ENCODE measurements at regions not wholly inside any gene's neighbourhood (a gene's known extent, or its start where the extent isn't known, plus 50 kb on each side); places are given as distances from the start of the nearest gene placed in this dataset.
"Not testable (repeated sequence)": the region's sequence is repeated elsewhere in the genome, so short reads cannot be mapped to it uniquely, and the experiment has no call there.

- no peak for DNase-seq
Measured at GRCh38 chr5:1961952-1962595, 79.3 kb upstream of the IRX4 start.

- DNase-seq = no peak
Measured at GRCh38 chr5:1961304-1961946, 78.7 kb upstream of the IRX4 start.

GRCh38 chr5:1960595-1961303, 78.0 kb upstream of the IRX4 start:
- no peak for DNase-seq

GRCh38 chr5:1959725-1960581, 77.2 kb upstream of the IRX4 start:
- DNase-seq = no peak

GRCh38 chr5:1959231-1959630, 76.5 kb upstream of the IRX4 start:
- no peak for DNase-seq

- DNase-seq = no peak
Measured at GRCh38 chr5:1958211-1959010, 75.7 kb upstream of the IRX4 start.

GRCh38 chr5:1955586-1955985, 72.9 kb upstream of the IRX4 start:
- DNase-seq = no peak

- DNase-seq = not testable (repeated sequence)
Measured at GRCh38 chr5:1953710-1954109, 71.0 kb upstream of the IRX4 start.

- DNase-seq = no peak
Measured at GRCh38 chr5:1952444-1953099, 69.8 kb upstream of the IRX4 start.

- DNase-seq = no peak
Measured at GRCh38 chr5:1952021-1952420, 69.3 kb upstream of the IRX4 start.

GRCh38 chr5:1951165-1951816, 68.6 kb upstream of the IRX4 start:
- DNase-seq = no peak

- DNase-seq = no peak
Measured at GRCh38 chr5:1950708-1951103, 68.0 kb upstream of the IRX4 start.

GRCh38 chr5:1950096-1950707, 67.5 kb upstream of the IRX4 start:
- DNase-seq = no peak

GRCh38 chr5:1949253-1949652, 66.5 kb upstream of the IRX4 start:
- no peak for DNase-seq

- DNase-seq = no peak
Measured at GRCh38 chr5:1948663-1949191, 66.0 kb upstream of the IRX4 start.

- no peak for DNase-seq
Measured at GRCh38 chr5:1948111-1948510, 65.4 kb upstream of the IRX4 start.

- DNase-seq = no peak
Measured at GRCh38 chr5:1946776-1947175, 64.1 kb upstream of the IRX4 start.

GRCh38 chr5:1946122-1946677, 63.5 kb upstream of the IRX4 start:
- DNase-seq = no peak

- DNase-seq = no peak
Measured at GRCh38 chr5:1945606-1946005, 62.9 kb upstream of the IRX4 start.

- DNase-seq = no peak
Measured at GRCh38 chr5:1944408-1944807, 61.7 kb upstream of the IRX4 start.

Measured in activated CD4-positive, alpha-beta T cell treated with anti-CD3 and anti-CD28 coated beads for 1 hour (primary cell).